ENCODE measurements at regions not wholly inside any gene's neighbourhood (a gene's known extent, or its start where the extent isn't known, plus 50 kb on each side); places are given as distances from the start of the nearest gene placed in this dataset.
"Not testable (repeated sequence)": the region's sequence is repeated elsewhere in the genome, so short reads cannot be mapped to it uniquely, and the experiment has no call there.

GRCh38 chr3:165919284-165919683 lies 82.1 kb upstream of the BCHE start:
- no peaks in the 10 kb centered on the region for H3K27me3 Mint-ChIP-seq
- no peak for ATAC-seq (replicated peaks)
- no peak overlapping the region for H3K4me3 Mint-ChIP-seq
- H3K27ac Mint-ChIP-seq, result no peak overlapping the region
- peaks cover 9 to 11% of the 10 kb centered on the region in 2 donors for H3K9me3 Mint-ChIP-seq
- no peaks in the 10 kb centered on the region for H3K4me1 Mint-ChIP-seq
- no peak for DNase-seq
- no peaks in the 10 kb centered on the region for H3K36me3 Mint-ChIP-seq

DNA sequence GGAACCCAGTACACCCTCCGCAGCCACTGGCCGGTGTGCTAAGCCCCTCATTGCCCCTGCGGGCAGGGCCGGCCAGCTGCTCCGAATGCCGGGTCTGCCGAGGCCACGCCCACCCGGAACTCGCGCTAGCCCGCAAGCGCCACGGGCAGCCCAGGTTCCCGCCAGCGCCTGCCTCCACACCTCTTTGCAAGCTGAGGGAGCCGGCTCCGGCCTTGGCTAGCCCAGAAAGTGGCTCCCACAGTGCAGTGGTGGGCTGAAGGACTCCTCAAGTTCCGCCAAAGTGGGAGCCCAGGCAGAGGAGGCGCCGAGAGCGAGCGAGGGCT lies 81.4 kb upstream of the BCHE start:
- H3K27me3 Mint-ChIP-seq, result no peaks in the 10 kb centered on the region
- H3K4me1 Mint-ChIP-seq, result no peaks in the 10 kb centered on the region
- H3K36me3 Mint-ChIP-seq, result no peaks in the 10 kb centered on the region
- DNase-seq, result no peak
- peaks cover 9 to 10% of the 10 kb centered on the region in 2 donors for H3K9me3 Mint-ChIP-seq
- no peak for ATAC-seq (replicated peaks)
- no peak overlapping the region for H3K4me3 Mint-ChIP-seq
- H3K27ac Mint-ChIP-seq, result no peak overlapping the region

DNA sequence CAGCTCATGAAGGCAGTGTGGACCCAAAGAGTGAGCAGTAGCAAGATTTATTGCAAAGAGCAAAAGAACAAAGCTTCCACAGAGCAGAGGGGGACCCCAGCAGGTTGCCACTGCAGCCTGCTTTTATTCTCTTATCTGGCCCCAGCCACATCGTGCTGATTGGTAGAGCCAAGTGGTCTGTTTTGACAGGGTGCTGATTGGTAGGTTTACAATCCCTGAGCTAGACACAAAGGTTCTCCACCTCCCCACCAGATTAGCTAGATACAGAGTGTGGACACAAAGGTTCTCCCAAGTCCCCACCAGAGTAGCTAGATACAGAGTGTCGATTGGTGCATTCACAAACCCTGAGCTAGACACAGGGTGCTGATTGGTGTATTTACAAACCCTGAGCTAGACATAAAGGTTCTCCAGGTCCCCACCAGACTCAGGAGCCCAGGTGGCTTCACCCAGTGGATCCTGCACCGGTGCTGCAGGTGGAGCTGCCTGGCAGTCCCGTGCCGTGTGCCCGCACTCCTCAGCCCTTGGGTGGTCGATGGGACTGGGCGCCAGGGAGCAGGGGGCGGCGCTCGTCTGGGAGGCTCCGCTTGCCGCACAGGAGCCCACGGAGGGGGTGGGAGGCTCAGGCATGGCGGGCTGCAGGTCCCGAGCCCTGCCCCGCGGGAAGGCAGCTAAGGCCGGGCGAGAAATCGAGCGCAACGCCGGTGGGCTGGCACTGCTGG lies 80.9 kb upstream of the BCHE start:
- H3K27me3 Mint-ChIP-seq; H3K4me1 Mint-ChIP-seq; DNase-seq; H3K9me3 Mint-ChIP-seq; H3K27ac Mint-ChIP-seq; H3K4me3 Mint-ChIP-seq; H3K36me3 Mint-ChIP-seq; ATAC-seq (replicated peaks): not testable (repeated sequence)

- DNase-seq; H3K27me3 Mint-ChIP-seq; H3K27ac Mint-ChIP-seq; H3K4me1 Mint-ChIP-seq; ATAC-seq (replicated peaks); H3K4me3 Mint-ChIP-seq; H3K36me3 Mint-ChIP-seq: not testable (repeated sequence)
- peaks cover 8 to 10% of the 10 kb centered on the region in 2 donors for H3K9me3 Mint-ChIP-seq
Observed at GRCh38 chr3:165915104-165915503, 77.9 kb upstream of the BCHE start.

GRCh38 chr3:165903885-165904630 lies 66.8 kb upstream of the BCHE start:
- H3K4me3 Mint-ChIP-seq, result no peak overlapping the region
- no peaks in the 10 kb centered on the region for H3K9me3 Mint-ChIP-seq
- H3K4me1 Mint-ChIP-seq, result no peaks in the 10 kb centered on the region
- no peak for DNase-seq
- no peaks in the 10 kb centered on the region for H3K27me3 Mint-ChIP-seq
- ATAC-seq (replicated peaks), result no peak
- H3K27ac Mint-ChIP-seq, result no peak overlapping the region
- H3K36me3 Mint-ChIP-seq, result no peaks in the 10 kb centered on the region

- no peak overlapping the region for H3K4me3 Mint-ChIP-seq
- DNase-seq (no peak), ATAC-seq (replicated peaks) (no peak)
- H3K27ac Mint-ChIP-seq, result no peak overlapping the region
- H3K36me3 Mint-ChIP-seq, result no peaks in the 10 kb centered on the region
- no peaks in the 10 kb centered on the region for H3K27me3 Mint-ChIP-seq
- H3K9me3 Mint-ChIP-seq, result no peaks in the 10 kb centered on the region
- H3K4me1 Mint-ChIP-seq, result no peaks in the 10 kb centered on the region
Observed at GRCh38 chr3:165899066-165899465, 61.8 kb upstream of the BCHE start.

GRCh38 chr3:165897137-165897536 lies 59.9 kb upstream of the BCHE start:
- Mint-ChIP-seq H3K4me1 (no peaks in the 10 kb centered on the region), H3K9me3 (peaks cover 0 to 2% of the 10 kb centered on the region in 2 donors), H3K36me3 (no peaks in the 10 kb centered on the region), H3K27ac (no peak overlapping the region), H3K4me3 (no peak overlapping the region), H3K27me3 (no peaks in the 10 kb centered on the region)
- ATAC-seq (replicated peaks), result no peak
- no peak for DNase-seq

GRCh38 chr3:165895919-165896318 lies 58.7 kb upstream of the BCHE start:
- peak in 1 of 2 donors; percentile 23 for ATAC-seq (replicated peaks)
- DNase-seq, result no peak
- Mint-ChIP-seq H3K4me3 (no peak overlapping the region), H3K4me1 (no peaks in the 10 kb centered on the region), H3K27me3 (no peaks in the 10 kb centered on the region), H3K36me3 (no peaks in the 10 kb centered on the region), H3K27ac (no peak overlapping the region), H3K9me3 (peaks cover 0 to 2% of the 10 kb centered on the region in 2 donors)

GRCh38 chr3:165892565-165892964 lies 55.3 kb upstream of the BCHE start:
- H3K4me1 Mint-ChIP-seq, result no peaks in the 10 kb centered on the region
- no peaks in the 10 kb centered on the region for H3K36me3 Mint-ChIP-seq
- no peak overlapping the region for H3K4me3 Mint-ChIP-seq
- H3K27me3 Mint-ChIP-seq, result no peaks in the 10 kb centered on the region
- DNase-seq (no peak), ATAC-seq (replicated peaks) (no peak)
- H3K27ac Mint-ChIP-seq, result no peak overlapping the region
- H3K9me3 Mint-ChIP-seq, result peaks cover 0 to 2% of the 10 kb centered on the region in 2 donors
